Nephron progenitor cell (in vitro differentiated cells): ENCODE measurements at regions not wholly inside any gene's neighbourhood (a gene's known extent, or its start where the extent isn't known, plus 50 kb on each side); places are given as distances from the start of the nearest gene placed in this dataset.

Experiments used
- DNase-seq: peaks from one replicate; pipeline ENCODE4 v3.0.0; 2021
- H3K27ac Mint-ChIP-seq: 2 replicates; pipeline ENCODE4 v1.8.0; 2021; ENCODE audit warnings: mild to moderate bottlenecking, moderate library complexity, mixed read lengths
- H3K27me3 Mint-ChIP-seq: 2 replicates; pipeline ENCODE4 v1.8.0; 2021; ENCODE audit warnings: mild to moderate bottlenecking, low read depth, mixed read lengths; ENCODE audit not compliant: poor library complexity
- H3K36me3 Mint-ChIP-seq: 2 replicates; pipeline ENCODE4 v1.8.0; 2021; ENCODE audit warnings: low read depth, mixed read lengths
- H3K4me1 Mint-ChIP-seq: 2 replicates; pipeline ENCODE4 v1.8.0; 2021; ENCODE audit warnings: mixed read lengths
- H3K4me3 Mint-ChIP-seq: 2 replicates; pipeline ENCODE4 v1.8.0; 2021; ENCODE audit warnings: mild to moderate bottlenecking, moderate library complexity, mixed read lengths
- H3K9me3 Mint-ChIP-seq: 2 replicates; pipeline ENCODE4 v1.8.0; 2021; ENCODE audit warnings: mild to moderate bottlenecking, moderate library complexity, mixed read lengths
- TF ChIP-seq, protein P1 (sequence below): fragments of 200-600 bp; sonication (generic); IDR thresholded peaks from 2 replicates; pipeline ENCODE4 v1.5.0; 2021; ENCODE audit warnings: antibody characterized with exemption

DNA sequence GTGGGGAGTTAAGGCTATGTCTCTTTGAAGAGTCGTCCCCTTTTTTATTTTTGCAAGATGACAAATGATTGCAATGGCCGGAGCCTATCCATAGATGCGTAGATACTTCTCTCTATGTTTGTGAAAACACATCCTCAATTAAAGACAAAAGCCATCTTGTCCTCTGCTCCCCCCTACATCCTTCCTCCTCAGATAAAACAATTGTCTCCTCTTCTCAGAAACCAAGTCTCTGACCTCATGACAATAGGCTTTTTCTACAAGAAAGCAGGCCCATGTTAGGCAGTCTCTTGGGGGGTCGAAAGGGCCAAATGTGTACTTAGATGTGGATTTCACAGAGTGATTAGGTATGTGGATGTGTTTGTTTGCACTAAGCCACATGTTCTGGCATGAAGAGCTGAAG, 51.1 kb upstream of the SSTR4 start:
- no peak overlapping the region for H3K4me3 Mint-ChIP-seq
- H3K27ac Mint-ChIP-seq = no peak overlapping the region
- no peaks in the 10 kb centered on the region for H3K36me3 Mint-ChIP-seq
- H3K9me3 Mint-ChIP-seq = peaks cover 20% of the 10 kb centered on the region
- H3K27me3 Mint-ChIP-seq = peaks cover 14% of the 10 kb centered on the region
- TF ChIP-seq, protein P1, sequence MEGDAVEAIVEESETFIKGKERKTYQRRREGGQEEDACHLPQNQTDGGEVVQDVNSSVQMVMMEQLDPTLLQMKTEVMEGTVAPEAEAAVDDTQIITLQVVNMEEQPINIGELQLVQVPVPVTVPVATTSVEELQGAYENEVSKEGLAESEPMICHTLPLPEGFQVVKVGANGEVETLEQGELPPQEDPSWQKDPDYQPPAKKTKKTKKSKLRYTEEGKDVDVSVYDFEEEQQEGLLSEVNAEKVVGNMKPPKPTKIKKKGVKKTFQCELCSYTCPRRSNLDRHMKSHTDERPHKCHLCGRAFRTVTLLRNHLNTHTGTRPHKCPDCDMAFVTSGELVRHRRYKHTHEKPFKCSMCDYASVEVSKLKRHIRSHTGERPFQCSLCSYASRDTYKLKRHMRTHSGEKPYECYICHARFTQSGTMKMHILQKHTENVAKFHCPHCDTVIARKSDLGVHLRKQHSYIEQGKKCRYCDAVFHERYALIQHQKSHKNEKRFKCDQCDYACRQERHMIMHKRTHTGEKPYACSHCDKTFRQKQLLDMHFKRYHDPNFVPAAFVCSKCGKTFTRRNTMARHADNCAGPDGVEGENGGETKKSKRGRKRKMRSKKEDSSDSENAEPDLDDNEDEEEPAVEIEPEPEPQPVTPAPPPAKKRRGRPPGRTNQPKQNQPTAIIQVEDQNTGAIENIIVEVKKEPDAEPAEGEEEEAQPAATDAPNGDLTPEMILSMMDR = no peak
- no peaks in the 10 kb centered on the region for H3K4me1 Mint-ChIP-seq
- no peak for DNase-seq

DNA sequence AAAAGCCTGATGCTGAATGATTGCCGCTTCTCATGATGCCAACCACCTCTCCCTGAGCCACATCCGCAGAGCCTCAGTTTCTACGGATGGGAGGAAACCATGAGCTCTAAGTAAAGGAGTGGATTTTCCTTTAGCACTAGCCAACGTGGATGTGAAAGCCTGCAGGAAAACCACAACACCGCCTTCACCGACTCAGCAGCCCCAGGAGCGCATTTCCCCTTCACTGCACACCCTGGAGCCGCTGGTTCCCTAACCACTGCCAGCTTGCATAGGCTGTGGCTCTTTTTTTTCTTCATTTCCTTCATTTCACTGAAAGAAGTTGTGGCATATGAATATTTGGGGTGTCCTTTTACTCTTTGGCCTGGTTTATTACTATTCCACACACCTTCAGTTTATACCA, 50.5 kb upstream of the SSTR4 start:
- Mint-ChIP-seq H3K9me3 (peaks cover 17% of the 10 kb centered on the region), H3K4me1 (no peaks in the 10 kb centered on the region), H3K36me3 (no peaks in the 10 kb centered on the region), H3K4me3 (no peak overlapping the region), H3K27me3 (peaks cover 14% of the 10 kb centered on the region), H3K27ac (no peak overlapping the region)
- no peak for DNase-seq
- TF ChIP-seq, protein P1 = no peak

DNA sequence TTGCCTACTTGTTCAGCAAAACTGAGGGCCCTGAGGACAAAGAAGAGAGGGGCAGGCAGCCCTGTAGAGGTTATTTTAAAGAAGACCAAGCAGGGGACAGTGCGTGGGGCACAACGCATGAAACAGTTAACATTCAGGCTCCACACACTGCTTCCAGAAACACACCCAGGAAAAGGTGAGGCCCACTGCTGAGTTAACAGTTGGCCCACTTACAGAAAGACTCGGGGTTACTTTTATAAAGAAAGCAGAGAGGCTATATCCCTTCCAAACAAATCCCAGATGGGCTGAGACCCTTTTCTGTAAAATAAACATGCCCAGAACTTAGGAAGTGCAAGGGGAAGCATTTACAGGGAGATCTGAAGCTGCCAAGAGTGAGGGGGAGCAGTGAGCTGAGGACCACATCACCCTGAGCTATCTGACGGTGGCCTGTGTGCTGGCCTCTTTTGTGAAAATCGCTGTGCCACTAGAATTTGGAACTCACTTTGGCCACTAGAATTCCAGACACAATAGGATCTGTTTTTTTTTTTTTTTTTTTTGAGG, 49.8 kb upstream of the SSTR4 start:
- Mint-ChIP-seq H3K27ac (no peak overlapping the region), H3K4me1 (no peaks in the 10 kb centered on the region), H3K9me3 (peaks cover 13% of the 10 kb centered on the region), H3K27me3 (peaks cover 14% of the 10 kb centered on the region), H3K36me3 (no peaks in the 10 kb centered on the region), H3K4me3 (no peak overlapping the region)
- DNase-seq = no peak
- TF ChIP-seq, protein P1 = no peak
